ENCODE measurements at regions not wholly inside any gene's neighbourhood (a gene's known extent, or its start where the extent isn't known, plus 50 kb on each side); places are given as distances from the start of the nearest gene placed in this dataset.

DNA sequence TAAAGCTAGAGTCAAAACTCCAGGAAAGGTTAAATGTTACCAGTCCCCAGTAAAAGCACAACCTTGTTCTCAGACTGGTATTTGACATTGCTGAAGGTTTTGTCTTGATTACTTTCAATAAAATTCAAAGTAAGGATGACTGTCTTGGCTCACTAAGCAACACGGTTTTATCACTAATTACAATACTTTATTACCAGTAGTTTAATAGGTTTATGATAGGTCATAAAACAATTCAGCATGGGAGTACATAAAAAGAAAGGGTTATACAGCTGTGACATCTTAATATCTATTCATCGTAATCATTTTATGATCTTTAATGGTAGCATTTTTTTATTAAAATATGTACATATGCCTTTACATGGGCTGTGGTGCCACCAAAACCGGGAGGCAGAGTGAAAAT lies 370.7 kb upstream of the IRX2 start:
- no peak for DNase-seq (ENCODE audit: extremely low read depth, low read depth, low spot score)

DNA sequence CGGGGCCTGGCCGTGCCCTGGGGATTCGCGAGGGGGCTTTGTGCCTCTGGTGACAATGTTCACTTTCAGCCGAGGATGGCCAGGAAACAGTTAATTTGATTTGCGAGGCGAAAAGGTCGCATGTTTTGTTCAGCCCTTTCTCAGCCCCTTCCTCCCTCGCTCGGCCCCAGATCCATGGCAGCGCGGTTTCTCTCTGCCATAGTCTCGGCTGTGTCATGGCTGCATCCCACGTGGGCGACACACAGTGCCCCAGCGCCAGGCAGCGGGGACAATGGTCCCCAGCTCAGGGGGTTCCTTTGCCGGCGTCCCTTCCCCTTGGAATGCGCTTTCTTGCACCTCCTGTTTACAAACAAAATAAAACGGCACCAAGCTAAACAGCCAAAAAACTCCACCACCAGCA lies 370.3 kb upstream of the IRX2 start:
- DNase-seq (ENCODE audit: extremely low read depth, low read depth, low spot score) = no peak

DNA sequence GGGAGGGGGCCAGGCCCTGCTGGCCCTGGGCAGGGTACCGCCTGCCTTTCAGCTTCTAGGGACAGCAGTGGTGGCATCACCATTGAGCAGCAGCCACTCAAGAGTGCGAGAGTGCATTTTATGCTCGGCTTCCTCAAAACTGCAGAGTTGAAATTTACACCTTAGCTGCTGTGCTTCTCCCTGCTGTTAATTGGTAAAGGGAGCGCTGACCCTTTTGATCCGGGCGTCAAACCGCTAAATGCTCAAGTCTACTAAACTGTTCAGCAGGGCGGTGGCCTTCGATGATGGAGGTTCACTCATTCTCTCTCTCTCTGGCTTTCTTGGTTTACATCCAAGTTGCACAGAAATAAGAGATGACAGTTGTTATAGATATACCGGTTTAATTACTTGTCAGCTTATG lies 368.6 kb upstream of the IRX2 start:
- DNase-seq (ENCODE audit: extremely low read depth, low read depth, low spot score) = no peak

DNA sequence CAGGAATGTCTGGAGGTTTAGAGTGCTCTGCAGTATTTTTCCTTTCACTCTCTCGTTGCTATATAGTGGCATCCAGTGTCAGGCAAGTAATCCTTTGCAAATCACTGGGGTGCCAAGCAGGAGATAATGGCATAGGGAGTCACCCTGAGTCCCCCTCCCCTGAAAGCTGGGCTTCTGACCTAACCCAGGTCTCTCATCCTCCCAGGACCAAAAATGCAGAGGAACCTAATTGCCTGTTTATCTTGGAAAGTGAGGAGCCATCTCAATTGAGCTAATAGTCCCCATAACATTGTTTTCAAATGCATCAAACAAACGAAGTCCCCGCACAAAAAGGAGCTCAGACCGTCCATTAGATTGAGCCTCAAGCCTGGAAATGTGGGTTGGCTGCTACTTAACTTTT lies 368.0 kb upstream of the IRX2 start:
- DNase-seq (ENCODE audit: extremely low read depth, low read depth, low spot score) = no peak

DNA sequence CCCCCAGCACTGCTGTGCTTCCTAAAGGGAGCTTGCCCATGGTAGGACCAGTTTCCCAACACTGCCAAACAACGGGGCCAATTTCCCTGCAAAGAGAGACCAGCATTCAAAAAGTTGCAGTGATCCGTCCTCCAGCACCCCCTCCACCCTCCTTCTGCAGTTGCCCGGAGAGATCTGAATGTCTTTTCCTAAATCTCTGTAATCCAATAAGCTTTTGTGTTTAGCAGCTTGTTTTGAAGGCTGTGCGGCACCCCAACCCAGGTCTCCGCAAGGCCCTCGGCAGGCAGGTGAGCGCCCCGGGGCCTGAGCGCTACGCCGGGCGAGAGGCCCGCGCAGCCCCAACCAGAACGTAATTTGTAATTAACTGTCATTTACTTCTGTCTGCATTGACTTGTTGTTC lies 366.9 kb upstream of the IRX2 start:
- no peak for DNase-seq (ENCODE audit: extremely low read depth, low read depth, low spot score)

DNA sequence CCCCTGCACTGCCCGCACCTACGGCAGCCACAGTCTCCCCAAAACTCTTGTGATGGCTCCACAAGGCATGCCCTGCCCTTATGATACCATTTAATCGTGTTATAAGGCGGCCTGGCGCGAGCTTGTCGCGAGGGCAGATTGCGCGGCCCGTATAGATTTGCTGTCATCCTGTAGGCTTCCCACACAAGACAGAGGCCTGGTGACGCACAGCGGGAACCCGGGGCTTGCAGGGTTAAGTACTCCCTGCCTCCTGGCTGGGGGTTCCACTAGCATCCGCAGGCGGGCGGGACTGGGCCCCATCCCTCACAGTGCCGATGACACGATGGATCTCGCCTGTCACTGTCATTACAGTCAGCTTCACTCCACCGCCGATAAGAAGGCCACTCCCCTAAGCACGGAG lies 364.9 kb upstream of the IRX2 start:
- DNase-seq (ENCODE audit: extremely low read depth, low read depth, low spot score) = no peak

DNA sequence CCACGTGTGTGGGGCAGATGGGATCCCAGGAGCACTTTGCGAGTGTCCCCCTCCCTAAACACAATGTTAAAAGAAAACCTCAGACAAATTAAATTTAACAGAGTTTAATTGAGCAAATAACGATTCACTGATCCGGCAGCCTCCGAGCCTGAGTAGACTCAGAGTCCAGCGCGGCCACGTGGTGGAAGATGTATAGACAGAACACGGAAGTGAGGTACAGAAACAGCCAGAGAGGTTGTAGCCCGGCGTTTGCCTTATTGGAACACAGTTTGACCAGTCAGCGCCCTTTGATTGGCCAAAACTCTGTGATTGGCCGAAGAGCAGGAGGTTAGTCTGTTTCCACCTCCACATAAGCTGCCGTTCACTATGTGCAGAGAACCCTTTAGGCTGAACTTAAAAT lies 363.0 kb upstream of the IRX2 start:
- no peak for DNase-seq (ENCODE audit: extremely low read depth, low read depth, low spot score)

DNA sequence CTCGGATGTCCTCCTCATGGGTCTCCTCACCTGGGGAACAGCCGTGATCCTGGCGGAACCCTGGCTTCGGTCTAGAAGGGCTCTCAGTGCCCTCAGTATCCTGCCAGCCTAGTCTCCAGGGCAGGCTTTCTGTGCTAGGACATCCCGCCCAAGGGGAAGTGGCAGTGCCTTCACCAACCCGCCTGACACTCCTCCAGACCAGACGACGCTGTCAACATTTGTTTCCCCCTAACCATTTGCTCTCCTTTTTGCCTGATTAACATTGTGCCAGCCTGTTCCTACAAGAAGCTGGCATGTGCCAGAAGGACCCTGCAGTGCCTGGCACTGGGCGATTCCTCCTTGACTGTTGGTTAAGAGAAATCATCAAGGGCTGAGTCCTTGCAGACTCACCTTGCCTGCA lies 358.9 kb upstream of the IRX2 start:
- no peak for DNase-seq (ENCODE audit: extremely low read depth, low read depth, low spot score)

DNA sequence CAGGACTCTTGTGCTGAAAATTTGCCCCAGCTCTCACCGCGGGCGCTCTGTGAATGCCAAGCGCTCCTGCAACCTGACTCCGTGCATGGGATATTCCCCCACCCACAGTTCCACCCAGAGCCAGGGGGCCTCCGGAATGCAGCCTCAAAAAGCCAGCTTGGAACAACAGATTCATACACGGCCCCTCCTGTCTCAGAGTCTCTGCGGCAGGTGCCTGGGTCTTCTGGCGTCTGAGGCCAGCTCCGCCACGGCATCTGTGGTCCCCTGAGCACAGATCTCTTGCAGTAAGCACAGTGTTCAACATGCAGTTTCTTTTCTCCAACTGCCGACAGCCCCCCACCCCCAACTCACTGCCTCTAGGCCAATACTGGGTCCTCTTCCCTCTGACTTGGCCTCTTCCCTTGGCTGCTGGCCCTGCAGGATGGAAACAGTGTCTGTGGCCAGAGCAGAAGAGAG lies 355.7 kb upstream of the IRX2 start:
- no peak for DNase-seq (ENCODE audit: extremely low read depth, low read depth, low spot score)

DNA sequence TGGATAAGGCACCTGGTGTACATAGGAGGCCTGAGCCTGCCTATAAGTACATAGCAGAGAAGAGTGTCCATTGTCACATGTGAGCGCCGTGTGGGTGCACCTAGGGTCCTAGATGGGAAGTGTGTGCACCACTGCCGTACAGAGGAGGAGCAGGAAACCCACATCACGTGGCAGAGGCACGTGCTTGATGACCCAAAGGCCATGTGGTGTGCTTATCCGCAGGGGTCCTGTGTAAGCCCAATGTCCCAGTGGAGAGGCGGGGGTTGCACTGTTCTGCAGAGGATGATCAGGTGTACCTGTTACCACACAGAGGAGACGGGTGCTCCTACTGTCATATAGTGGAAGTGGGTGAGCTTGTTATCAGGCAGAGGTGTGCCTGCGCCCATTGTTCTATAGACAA lies 354.1 kb upstream of the IRX2 start:
- no peak for DNase-seq (ENCODE audit: extremely low read depth, low read depth, low spot score)

DNA sequence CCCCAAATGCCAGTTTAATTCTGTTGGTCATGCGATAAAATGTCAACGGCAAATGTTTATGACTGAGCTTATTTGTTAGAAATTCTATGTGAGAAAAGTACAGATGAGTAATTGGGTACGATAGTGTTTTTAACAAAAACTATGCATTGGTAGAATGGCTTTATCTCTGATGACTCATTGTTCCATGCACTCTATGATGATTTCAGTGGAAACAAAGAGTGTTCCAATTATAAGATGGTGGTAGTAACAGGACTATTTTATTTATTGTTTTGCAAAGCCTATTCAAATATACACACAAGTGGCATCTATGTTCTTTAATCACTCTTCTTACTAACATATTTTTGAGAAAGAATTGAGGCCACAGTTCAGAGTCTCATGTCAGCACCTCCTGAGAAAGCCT lies 353.7 kb upstream of the IRX2 start:
- DNase-seq (ENCODE audit: extremely low read depth, low read depth, low spot score) = no peak

DNA sequence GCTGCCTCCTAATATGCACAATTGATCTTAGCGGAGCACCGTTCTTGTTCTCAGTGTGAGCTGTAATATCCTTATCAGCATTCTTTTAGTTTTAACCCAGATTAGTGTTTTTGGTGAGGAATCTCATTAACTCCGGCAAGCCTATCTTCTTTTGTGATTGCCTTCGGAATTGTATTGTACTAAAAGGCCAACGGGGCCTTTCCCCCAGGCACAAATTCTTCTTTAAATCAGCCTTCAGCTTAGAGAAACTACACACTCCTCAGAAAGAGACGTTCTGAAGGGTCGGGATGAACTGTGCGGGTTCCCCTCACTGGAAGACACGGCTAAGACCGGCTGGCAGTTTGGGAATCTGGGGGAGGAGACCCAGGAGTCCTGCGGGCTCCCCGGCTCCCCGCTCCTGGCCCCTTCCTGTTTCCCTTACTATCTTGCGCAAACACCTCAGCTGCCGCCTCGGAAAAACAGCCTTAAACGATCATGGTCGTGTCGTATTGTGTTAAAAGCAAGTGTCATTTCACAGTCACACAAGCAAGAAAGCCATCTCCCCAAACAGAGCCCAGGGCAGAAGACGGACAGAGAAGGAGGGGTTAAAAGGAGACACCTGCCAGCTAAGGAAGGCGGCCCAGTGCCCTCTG lies 353.1 kb upstream of the IRX2 start:
- DNase-seq (ENCODE audit: extremely low read depth, low read depth, low spot score) = no peak

DNA sequence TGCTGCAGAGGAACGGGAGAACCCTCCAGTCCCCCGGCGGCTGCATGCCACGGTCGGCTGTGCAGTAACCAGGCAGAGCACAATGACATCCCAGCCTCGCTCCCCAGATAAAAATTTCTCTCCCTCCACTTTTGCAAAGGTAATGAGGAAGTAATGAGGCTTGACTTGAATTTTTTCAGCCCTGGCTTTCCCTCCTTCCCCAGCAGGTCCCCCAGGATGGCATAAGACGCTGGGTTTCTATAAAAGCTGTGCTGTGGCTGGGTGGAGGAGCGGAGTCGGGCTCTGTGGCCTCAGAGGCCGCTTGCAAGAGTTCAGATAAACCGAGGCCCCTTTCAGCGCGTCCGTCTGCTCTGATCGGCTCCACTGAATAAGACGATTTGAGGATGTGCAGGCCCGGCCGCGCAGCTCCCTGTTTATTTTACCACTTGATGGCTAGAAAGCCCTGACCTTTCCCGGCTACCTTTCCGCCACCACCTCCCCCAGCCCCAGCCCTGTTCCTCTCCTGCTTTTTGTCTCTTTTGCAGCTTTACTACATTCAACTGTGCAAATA lies 351.9 kb upstream of the IRX2 start:
- no peak for DNase-seq (ENCODE audit: extremely low read depth, low read depth, low spot score)

DNA sequence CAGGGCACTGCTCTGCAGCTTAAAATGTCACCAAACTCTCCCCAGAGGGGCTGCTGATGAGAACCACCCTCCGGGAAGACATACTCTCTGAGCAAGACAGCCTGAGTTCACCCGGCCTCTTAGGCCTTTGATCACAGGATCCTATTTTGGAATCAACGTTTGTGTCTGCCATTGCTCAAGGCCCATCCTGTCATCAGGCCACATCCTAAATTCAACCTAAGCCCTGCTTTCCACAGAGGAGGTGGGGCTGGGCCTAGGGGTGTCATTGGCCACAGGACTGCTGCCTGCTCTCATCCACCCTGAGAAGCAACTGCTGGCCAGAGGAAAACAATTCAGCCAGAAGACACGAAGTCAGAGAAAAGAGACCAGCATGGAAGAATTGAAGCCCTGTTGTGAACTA lies 351.1 kb upstream of the IRX2 start:
- no peak for DNase-seq (ENCODE audit: extremely low read depth, low read depth, low spot score)

DNA sequence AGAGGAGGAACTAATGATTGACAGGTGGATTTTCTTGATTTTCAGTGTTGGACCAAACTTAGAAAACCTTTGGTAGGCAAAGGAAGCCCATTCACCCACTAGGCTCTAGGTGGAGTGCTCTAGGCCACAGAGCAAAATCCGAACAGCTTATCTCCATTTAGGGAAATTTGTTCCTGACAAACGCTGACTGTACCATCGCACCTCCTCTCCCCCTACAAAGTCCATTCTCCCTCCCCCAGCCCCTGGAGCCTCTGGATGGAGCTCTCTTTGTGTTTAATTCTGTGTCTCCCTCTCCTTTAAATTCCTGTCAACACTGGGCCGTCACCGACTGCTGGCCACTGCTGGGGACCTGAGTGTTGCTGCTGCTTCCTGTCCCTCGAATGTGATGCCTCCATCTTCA lies 350.1 kb upstream of the IRX2 start:
- no peak for DNase-seq (ENCODE audit: extremely low read depth, low read depth, low spot score)

DNA sequence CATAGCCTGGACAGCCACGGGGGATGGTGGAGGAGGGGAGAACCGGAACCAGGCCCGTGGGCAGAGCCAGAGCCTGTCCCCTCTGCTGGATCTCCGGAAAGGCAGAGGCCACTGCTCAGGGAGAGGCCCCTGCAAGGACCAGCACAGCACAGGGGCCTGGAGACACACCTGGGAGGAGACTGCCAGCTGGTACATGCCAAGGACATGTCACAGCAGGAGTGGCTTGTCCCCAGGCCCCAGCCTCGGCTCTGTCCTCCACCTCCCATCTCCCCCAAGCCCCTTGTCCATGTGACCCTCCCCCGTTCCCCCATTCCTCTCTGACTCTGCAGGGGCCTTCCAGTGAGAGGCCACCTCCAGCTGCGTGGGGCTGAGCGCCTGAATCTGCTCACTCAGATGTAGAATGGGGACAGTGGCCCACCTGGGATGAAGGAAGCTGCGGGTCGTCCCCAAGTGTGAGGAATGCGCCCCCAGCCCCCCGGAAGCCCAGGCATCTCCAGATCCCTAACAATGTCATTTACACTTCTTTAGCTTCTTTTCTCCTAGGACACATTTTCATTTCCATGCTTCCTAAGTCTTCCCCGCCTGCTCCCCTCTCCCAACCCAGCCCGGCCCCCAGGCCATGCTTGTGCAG lies 349.6 kb upstream of the IRX2 start:
- no peak for DNase-seq (ENCODE audit: extremely low read depth, low read depth, low spot score)

DNA sequence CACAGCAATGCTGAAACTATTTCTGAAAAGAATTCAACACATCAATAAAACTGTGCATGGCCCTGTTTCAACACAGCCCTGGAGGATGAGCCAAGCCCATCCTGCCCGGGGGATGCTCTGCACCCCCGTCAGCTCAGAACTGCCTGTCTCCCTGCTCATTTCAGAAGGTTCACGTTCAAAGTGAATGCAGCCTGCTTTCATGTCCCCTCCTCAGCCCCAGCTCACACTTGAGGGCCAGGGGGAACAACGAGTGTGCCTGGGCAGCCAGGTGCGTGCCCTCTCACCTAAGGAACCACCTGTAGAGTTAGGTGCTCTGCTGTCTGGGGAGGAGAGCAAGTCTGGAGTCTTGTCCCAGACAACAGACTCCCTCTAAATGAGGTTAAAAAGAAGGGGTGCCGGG lies 348.5 kb upstream of the IRX2 start:
- no peak for DNase-seq (ENCODE audit: extremely low read depth, low read depth, low spot score)

DNA sequence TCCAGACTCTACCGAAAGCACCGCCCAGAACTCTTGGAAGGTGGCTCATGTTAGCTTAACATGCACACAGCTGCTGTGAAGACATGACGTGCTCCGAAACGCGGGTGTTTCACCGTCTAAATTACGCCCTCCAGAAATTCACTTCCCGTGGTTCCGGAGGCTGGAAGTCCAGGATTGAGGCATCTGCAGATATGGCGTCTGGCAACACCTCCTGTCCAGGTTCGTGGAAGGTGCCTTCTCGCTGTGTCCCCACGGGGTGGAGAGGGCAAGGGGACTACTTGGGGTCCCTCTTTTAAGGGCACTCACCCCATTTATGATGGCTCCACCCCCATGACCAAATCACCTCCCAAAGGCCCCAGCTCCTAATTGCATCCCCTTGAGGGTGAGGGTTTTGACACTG lies 348.0 kb upstream of the IRX2 start:
- no peak for DNase-seq (ENCODE audit: extremely low read depth, low read depth, low spot score)

DNA sequence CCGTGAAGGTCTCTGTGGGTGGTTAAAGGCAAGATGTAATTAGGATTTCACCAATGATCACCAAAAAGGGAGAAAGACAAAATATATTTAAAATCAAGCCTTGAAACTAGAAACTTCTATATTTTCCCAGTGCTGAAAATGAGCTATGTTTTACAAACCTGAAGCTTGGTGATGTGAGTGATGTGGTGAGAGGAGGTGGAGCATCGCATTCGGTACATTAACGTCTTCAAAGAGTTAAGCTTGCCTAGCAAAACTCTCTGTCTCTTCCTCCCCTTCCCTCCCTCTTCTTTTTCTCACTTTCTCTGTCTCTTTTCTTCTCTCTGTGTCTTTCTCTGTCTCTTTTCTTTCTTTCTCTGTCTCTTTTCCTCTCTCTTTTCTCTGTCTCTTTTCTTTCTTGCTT lies 347.3 kb upstream of the IRX2 start:
- DNase-seq (ENCODE audit: extremely low read depth, low read depth, low spot score) = no peak

DNA sequence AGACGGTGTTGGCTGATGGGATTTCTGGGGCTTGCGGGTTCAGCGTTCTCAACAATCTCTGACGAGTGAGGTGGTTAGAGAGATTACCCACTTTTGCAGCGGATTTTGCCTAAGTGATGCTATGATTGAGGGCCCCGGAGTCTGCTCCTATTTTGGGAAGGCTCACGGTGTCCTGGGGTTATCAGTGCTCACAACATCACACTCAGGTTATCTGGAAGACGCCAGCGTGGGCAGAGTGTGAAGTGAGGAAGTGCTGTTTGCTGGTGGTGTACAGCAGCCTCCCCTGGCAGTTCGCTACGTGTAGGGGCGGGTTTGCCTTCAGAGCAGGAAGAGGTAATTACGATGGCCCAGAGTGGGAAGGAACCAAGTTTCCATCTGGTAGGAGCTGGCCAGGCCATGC lies 341.2 kb upstream of the IRX2 start:
- DNase-seq (ENCODE audit: extremely low read depth, low read depth, low spot score) = no peak

DNA sequence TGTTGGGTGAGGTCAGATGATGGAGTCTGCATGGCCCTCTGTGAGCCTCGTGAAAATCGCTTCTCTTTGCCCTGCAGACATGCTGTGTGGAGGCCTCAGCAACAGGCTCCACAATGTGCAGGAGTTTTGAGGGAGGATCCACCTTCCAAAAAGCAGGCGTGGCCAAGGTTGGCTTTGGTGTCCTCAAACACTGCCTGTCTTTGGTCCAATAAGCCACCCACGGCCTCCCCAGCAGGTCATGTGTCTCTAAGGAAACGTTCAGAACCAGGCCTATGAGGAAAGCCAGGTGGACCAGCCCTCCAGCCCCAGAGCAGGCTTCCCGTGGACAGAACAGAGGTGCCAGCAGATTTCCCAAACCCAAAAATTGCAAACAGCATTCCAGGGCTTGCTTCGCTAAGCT lies 340.7 kb upstream of the IRX2 start:
- DNase-seq (ENCODE audit: extremely low read depth, low read depth, low spot score) = no peak

DNA sequence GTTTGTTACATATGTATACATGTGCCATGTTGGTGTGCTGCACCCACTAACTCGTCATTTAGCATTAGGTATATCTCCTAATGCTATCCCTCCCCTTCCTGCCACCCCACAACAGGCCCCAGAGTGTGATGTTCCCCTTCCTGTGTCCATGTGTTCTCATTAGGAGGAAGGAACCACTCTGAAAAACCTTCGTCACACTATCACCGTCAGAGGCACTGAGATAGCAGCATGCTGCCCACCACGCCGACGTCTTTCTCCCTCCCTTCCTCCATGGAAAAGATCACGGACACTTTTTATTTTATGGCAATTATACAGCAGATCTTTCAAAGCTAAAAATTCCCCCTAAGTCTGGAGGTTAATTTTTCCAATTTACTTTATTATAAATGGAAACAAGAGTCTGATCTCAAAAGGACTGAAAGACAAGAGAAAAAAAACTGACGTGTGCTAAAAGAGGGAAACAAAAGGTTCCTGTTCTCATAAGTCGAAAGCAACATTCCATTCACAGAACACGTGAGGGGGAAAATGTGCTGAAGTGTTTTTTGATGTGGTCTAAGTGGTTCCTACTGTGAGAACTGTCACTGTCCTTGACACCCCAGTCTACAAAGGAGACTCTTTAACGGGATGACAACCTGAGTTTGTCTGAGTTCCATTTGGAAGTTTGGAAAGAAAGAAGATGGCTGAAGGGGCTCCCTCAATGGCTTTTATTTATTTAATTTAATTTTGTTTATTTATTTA lies 339.7 kb upstream of the IRX2 start:
- no peak for DNase-seq (ENCODE audit: extremely low read depth, low read depth, low spot score)

Data from glomerular endothelial cell (primary cell).